ENCODE measurements at regions not wholly inside any gene's neighbourhood (a gene's known extent, or its start where the extent isn't known, plus 50 kb on each side); places are given as distances from the start of the nearest gene placed in this dataset.

- no peak for DNase-seq
These were observed 373.1 kb downstream of the MFSD1 start for GRCh38 chr3:159174715-159175692.

- DNase-seq = no peak
These were observed 376.5 kb downstream of the MFSD1 start for GRCh38 chr3:159178209-159178897.

- DNase-seq = no peak
These were observed 381.1 kb downstream of the MFSD1 start for GRCh38 chr3:159182961-159183360.

GRCh38 chr3:159185443-159186050 is 383.7 kb downstream of the MFSD1 start:
- no peak for DNase-seq

GRCh38 chr3:159186581-159186980 is 384.7 kb downstream of the MFSD1 start:
- DNase-seq = no peak

GRCh38 chr3:159187232-159187631 is 385.4 kb downstream of the MFSD1 start:
- no peak for DNase-seq

- DNase-seq = no peak
These were observed 385.9 kb downstream of the MFSD1 start for GRCh38 chr3:159187706-159188105.

GRCh38 chr3:159189994-159190669 is 388.3 kb downstream of the MFSD1 start:
- no peak for DNase-seq

- DNase-seq = no peak
These were observed 389.6 kb downstream of the MFSD1 start for GRCh38 chr3:159191447-159191846.

GRCh38 chr3:159196359-159196758 is 394.5 kb downstream of the MFSD1 start:
- no peak for DNase-seq

- no peak for DNase-seq
These were observed 398.3 kb downstream of the MFSD1 start for GRCh38 chr3:159200176-159200575.

GRCh38 chr3:159208050-159208449 is 406.2 kb downstream of the MFSD1 start:
- no peak for DNase-seq

GRCh38 chr3:159209459-159209858 is 407.6 kb downstream of the MFSD1 start:
- no peak for DNase-seq

GRCh38 chr3:159210336-159210735 is 408.5 kb downstream of the MFSD1 start:
- DNase-seq = no peak

- DNase-seq = no peak
These were observed 414.5 kb downstream of the MFSD1 start for GRCh38 chr3:159216311-159216710.

- DNase-seq = no peak
These were observed 417.4 kb downstream of the MFSD1 start for GRCh38 chr3:159219231-159219630.

- DNase-seq = no peak
These were observed 419.5 kb downstream of the MFSD1 start for GRCh38 chr3:159221335-159221734.

- no peak for DNase-seq
These were observed 427.3 kb downstream of the MFSD1 start for GRCh38 chr3:159229116-159229680.

GRCh38 chr3:159232966-159233365 is 431.1 kb downstream of the MFSD1 start:
- no peak for DNase-seq

- DNase-seq = no peak
These were observed 431.9 kb downstream of the MFSD1 start for GRCh38 chr3:159233734-159234133.

- DNase-seq = no peak
These were observed 432.5 kb downstream of the MFSD1 start for GRCh38 chr3:159234306-159234705.

GRCh38 chr3:159236321-159236720 is 434.5 kb downstream of the MFSD1 start:
- no peak for DNase-seq

- no peak for DNase-seq
These were observed 435.4 kb downstream of the MFSD1 start for GRCh38 chr3:159237226-159237625.

All from CD4-positive, alpha-beta T cell treated with Interleukin-10 for 1 hour (primary cell).